ENCODE measurements at regions not wholly inside any gene's neighbourhood (a gene's known extent, or its start where the extent isn't known, plus 50 kb on each side); places are given as distances from the start of the nearest gene placed in this dataset.

DNA sequence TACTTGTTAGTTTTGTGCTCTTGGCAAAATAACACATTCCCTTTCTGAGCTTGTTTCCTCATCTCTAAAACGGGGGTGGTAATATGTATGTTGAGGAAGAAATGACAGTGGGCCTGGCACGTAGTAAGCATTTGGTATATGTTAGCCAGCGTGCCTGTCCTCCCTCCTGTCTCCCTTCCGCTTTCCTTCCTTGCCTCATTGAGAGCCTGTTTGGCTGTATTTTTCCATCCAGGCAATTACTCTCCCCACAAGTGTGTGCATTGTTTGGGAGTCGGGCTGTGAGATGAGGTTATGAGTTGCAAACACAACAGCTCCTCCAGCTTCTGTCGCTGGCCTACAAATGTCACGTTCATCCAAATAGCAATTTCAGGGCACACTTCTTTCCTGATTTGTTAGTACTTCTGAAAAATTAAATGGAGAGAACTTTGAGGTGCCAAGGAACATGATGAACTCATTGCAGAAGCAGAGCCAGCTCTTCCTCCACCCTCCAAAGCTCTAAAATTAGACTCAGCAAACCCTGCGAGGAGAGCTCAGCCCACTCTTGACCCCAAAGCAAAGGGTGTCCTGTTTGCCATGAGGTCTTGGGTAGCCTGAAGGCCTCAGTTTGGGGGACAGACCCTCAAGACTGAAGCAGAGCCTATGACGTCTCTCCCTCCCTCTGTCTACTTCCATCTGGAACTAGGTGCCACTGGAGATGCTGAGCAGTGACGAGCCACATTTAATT, 50.7 kb upstream of the TOX2 start:
- no peak for DNase-seq (ENCODE audit: low spot score)

DNA sequence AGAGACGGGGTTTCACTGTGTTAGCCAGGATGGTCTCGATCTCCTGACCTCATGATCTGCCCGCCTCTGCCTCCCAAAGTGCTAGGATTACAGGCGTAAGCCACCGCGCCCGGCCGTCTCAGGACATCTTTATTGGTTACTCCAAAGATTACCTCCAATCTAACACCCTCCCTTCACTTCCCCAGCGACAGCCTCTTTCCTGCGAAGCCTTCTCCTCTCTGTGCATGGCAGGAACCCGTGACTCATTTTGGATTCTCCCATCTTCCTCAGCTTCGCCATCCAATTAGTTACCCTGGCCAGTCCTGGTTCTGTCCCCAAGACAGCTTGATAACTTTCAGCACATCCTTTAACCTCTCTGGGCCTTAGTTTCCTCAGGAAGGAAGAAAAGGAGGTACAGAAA, 51.3 kb upstream of the TOX2 start:
- no peak for DNase-seq (ENCODE audit: low spot score)

DNA sequence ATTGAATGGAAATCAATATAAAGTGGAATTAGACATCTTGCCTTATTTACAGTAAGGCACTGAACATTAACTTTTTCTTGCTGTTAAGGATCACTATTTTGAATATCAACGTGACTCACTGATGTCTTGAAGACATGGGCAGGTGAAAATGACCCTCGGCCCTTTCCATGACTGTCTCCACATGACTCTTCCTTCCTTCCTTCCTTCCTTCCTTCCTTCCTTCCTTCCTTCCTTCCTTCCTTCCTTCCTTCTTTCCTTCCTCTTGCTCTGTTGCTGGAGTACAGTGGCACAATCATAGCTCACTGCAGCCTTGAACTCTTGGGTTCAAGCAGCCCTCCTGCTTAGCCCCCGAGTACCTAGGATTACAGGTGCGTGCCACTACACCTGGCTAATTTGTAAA, 52.2 kb upstream of the TOX2 start:
- no peak for DNase-seq (ENCODE audit: low spot score)

DNA sequence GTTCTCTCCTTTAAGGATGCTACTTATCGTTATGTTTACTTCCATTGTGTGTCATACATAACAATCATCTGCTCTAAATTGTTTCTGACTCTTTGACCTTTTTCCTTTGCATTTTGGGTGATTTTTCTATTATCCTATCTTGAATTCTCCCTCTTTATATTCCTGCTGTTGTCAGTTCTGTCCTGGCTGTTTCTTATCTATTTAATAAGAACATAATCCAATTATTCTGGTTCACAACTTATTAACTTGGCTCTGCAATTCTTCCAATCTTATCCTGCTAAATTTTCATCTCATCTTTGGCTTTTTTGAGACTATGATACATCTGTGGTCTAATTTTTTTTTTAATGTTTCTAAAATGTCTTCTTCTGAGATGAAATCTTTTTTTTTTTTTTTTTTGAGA, 54.7 kb upstream of the TOX2 start:
- no peak for DNase-seq (ENCODE audit: low spot score)

DNA sequence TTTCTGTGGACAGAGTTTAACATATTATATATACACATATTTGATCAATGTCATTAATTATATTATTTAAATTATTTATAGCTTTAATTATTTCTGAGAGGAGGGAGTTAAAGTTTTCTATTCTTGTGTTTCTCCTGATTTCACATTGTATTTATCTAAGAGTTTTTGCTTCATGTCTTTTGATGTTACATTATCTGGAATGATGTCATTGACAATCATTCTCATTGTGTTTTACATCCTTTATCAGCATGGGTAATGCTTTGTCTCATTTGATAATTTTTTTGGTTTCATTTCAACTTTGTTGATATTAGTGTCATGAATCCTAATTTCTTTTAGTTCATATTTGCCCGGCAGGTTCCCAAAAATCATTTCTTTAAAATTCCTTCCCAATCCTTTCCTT, 56.7 kb upstream of the TOX2 start:
- no peak for DNase-seq (ENCODE audit: low spot score)

DNA sequence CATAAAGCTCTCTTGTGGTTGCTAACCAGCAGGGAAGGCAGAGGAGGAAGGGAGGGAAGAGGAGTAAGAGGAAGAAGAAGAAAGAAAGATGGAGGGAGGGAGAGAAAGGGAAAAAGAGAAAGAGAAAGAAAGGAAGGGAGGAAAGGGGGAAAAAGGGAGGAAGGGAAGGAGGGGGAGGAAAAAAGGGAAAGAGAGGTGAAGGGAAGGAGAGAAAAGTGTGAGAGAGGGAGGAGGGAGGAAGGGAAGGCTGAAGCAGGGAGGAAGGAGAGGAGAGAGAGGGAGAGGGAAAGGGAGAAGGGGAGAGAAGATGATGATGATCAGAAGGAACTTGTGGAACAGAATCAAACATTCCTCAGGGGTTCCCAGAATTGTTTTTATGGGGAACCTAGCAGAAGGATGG, 57.5 kb upstream of the TOX2 start:
- no peak for DNase-seq (ENCODE audit: low spot score)

DNA sequence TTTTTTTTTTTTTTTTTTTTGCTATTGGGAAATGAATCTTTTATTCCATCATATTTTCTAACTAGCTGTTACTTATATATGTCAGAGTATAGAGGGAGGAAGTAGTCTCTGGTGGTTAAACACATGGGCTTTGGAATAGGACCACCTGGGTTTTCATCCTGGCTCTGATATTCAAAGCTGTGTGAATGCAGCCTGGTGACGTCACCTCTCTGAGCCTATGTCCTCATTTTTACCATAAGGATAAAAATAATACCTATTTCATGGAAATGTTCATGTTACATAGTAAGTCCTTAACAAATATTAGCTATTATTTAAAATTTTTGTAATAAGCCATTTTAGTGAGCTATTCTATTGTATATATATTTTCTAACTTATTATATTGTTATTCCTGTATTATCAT, 58.8 kb upstream of the TOX2 start:
- no peak for DNase-seq (ENCODE audit: low spot score)

DNA sequence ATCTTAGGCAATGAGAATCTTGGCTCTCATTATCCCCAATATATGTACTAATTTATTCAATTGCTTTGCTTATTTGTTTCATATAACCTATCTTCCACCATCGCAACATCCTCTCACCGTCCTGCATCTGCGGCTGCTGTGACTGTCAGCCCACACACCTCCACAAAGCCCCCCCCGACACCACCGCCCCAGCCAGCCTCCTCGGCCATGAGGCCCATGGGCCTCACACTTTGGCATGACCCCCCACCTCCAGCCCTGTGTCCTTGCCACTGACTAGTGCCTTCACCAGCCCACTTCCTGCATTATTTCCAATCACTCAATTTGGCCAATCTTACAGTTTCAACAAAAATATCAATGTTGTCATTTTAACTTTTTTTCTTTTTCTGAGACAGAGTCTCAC, 60.7 kb upstream of the TOX2 start:
- DNase-seq (ENCODE audit: low spot score): no peak

DNA sequence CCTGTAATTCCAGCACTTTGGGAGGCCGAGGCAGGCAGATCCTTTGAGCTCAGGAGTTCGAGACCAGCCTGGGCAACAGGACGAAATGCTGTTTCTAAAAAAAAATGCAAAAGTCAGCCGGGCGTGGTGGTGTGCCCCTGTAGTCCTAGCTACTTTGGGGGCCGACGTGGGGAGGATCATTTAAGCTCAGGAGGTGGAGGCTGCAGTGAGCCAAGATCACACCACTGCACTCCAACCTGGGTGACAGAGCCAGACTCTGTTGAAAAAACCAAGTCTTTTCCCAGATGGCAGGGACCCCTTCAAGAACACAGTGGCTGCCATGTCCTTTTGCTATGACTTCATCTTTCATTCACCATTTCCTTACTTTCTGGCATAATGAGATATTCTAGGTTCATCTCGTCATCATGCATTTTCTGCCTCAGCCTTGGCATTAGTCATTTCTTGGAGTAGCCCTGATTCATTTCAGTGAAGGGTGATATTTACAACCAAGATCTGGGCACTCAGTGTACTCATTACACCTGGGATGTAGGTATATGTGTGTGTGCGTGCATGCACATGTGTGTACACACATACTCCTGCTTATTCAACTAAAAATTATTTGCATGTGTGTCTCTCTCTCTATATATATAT, 61.4 kb upstream of the TOX2 start:
- no peak for DNase-seq (ENCODE audit: low spot score)

DNA sequence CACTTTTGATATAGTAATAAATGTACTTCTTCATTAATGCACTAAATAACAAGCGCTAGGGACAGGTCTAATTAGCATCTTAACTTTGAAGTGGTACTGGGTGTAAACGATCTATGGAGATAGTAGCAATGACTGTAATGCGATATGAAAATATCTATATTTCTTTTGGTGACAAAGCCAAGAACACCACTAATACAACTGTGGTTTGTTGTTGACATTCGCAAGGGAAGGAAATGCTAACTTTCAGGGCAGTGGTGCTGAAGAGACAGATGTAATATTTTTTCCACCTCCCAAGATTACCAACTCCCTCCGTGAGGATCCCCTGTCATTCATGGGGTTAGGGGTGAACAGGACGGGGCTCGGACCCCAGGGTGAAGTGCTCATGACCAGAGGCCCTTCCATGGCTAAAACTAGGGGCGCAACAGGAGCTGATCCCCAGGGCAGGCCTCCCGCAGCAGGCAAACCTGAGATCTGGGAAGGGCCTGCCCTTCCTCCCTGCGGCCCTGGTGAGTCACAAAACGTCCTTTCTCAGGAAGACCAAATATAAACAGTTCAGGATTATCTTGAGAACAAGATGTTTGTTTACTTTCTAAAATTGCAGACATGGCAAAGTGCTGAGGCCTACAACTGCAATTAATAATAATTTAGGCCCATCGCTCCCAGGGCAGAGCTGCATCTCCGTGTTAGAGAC, 65.0 kb upstream of the TOX2 start:
- peak; percentile 34 for DNase-seq (ENCODE audit: low spot score)

DNA sequence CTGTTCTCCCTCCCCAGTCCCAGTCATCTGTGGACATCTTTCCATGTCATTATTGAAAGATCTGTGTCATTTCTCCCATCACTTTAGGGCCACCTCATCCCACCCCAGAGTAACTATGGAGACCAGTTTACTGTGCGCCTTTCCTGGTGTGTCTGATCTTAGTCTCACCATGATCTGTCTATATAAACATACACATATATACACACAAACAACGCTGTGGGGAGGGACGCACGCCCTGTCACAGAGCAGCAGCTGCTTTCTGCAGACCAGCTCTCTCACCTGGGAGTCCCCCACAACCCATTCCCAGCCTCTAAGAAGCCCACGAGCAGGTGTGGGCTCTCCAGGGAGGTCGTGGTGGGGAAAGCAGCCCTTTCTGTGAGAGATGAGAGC, 68.1 kb upstream of the TOX2 start:
- DNase-seq (ENCODE audit: low spot score): no peak

DNA sequence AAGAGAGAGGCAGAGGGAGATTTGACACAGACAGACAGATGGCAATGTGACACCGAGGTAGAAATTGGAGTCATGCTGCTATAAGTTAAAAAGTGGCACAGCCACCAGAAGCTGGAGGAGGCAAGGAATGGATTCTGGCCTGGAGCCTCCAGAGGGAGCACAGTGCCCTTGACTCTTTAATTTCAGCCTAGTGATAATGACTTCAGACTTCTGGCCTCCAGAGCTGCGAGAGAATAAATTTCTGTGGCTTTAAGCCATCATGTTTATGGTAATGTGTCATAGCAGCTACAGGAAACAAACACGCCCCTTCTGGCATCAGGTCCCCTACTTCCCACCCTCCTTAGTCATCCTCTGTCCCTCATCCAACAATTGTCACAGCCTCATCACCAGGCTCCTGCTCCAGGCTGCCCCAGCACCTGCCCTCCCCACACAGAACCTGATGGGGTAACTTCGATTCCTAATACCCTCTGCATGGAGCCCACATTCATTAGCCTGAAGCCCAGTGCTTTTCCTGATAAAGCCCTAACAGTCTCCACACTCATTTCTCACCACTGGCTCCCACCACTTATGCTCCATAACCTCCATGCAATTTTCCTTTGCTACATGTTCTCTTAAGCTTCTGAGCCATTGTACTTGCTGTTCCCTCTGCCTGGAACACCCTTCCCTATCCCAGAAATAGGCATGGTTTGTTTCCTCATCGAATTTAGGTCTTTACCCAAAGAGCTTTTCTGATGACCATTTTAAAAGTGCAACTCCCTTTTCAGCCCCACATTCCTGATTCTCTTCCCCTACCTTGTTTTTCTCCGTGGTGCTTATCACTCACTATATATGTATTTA, 69.7 kb upstream of the TOX2 start:
- DNase-seq (ENCODE audit: low spot score): peak; percentile 13

DNA sequence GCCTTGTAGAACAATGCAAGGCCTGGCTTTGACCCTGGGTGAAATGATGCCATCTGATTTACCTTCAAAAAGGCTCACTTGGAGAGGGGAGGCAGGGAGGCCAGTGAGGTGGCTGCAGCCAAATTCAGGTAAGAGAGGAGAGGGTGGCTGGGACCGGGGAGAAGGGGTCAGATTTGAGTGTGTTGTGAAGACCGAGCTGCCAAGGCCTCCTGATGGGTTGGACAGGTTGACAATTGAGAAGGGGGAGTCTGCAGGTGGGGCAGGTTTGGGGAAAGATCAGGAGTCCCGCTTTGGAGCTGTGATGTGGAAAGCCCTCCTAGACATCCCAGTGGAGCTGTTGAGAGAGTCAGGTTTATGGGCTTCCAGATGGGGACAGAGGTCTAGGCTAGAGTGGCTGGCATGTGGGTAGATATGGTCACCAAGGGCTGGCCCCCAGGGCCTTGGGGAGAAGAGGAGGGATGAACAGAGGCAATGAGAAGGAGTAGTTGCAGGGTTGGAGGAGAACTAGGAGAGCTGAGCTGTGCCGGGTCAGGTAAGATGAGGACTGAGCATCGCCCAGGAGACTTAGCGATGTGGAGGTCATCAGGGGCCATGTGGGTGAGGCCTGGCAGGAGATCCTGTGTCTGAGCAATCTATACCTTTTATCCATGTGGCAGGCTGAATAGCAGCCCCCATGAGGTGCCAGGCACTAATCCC, 70.5 kb upstream of the TOX2 start:
- peak; percentile 20 for DNase-seq (ENCODE audit: low spot score)

DNA sequence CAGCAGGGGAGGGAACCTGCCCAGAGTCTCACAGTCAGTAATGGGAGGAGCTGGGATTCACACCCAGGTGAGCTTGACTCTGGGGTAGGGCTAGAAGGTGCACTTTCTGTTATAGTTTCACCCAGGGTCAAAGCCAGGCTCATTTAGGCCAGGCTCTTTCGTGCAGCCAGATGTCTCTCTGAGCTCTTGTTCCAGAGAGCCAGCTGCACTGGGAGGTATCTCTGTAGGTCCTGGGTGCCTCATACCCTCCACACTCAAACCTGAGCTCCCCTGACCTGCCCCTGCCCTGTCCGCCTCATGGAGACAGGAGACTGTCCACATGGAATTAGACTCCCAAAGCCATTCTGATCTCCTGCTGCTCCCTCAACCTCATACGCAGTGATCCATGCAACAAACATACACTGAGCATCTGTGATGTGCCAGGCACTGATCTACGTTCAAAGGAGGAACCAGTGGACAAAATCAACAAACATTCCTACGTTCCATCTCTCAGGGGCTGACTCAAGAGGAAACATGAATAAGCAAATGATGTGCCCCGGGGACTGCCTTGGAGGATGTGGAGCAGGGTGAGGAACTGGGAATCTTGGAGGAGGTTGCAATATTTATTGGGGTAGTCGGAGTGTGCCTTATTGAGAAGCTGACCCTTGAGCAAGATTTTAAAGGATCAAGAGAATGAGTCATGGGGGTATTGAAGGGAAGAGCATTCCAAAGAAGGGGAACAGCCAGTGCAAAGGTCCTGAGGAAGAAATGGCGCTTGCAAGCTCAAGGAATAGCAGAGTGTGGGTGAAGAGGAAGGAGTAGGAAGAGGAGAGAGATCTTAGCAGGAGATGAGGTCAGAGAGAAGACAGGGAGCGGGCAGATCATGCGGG, 71.3 kb upstream of the TOX2 start:
- peak; percentile 19 for DNase-seq (ENCODE audit: low spot score)

DNA sequence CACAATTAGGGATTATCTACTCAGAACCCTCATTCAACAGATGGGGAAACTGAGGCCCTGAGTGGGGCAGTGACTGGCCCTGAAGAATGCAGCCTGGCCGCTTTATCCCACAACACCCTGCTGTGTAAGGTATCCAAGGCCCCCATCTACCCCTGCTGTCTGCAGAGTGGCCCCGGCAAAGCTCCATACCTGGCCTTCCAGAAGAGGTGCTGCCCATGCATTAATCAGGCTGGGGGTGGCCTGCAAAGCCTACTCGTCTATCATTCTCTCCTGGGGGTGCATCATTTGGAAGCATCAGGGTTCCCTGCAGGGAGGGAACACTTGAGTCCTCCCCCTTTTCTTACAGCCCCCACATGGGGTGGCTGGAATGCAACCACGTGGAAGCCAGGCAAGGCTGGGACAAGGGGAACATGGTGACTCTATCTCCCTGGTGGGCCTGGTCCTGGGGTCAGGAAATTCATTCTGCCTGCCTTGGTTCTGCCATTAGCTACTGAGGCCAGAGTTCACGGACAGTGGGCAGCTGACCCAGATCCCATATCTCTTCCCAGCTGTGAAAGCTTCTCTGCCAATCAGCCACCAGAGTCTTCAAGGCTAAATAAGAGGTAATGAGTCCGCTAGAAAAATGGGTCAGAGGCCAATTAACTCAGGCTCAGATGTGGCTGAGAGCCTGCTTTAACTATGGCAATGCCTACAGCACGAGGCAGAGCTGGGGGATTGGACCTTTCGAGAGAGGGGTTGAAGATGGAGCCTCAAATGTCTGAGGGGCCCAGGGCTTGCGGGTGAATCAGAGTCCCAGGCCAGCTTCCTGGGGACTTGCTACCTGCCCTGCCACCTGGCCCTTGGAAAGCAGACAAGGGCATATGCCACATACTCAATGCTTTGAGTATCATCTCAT, 72.3 kb upstream of the TOX2 start:
- DNase-seq (ENCODE audit: low spot score): peak; percentile 22

DNA sequence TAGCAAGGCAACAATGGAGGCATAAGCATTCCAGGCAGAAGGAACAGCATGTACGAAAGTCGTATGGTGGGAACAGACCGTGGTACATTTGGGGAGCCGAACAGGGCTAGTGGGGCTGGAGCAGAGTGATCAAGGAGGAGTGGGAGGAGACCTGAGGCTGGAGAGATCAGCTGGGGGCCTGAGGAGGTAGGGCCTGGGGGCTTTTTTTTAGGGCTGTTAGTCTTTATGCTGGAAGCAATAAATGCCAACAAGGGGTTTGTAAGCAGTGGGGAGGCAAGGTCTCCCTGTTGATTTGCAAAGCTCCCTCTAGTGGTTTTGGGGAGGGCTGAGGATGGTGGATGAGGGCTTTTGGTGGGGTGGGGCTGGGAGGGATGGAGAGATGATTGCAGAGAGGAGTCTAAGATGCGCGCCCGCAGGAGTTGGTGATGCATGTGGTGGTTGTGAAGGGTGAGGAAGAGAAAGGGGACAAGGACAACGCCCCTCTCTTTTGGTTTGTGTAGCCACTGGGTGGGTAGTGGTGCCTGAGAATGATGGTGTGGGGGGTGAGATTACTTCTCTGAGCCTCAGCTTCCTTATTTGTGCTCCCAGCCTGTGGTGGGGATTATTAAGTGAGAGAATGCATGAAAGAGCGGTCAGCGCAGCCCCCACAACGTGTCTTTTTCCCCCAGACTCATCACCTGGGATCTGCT, 74.1 kb upstream of the TOX2 start:
- peak; percentile 50 for DNase-seq (ENCODE audit: low spot score)

DNA sequence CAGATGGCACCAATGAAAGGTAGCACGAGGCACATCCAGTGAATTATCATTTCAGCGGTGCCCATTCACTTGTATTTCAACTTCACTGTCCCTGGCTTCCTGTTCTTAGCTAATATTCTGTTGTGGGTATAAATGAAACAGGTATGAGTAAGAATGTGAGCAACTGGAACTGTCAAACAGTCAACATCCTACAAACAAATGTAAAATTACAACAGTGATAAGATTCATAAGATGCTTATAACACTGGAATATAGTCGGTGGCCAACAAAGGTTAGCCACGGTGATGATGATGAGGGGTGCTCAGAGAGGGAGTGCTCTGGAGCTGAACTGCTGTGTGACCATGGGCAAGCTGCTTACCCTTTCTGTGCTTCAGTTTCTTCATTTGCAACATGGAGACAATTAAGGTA, 74.9 kb upstream of the TOX2 start:
- peak; percentile 1 for DNase-seq (ENCODE audit: low spot score)

DNA sequence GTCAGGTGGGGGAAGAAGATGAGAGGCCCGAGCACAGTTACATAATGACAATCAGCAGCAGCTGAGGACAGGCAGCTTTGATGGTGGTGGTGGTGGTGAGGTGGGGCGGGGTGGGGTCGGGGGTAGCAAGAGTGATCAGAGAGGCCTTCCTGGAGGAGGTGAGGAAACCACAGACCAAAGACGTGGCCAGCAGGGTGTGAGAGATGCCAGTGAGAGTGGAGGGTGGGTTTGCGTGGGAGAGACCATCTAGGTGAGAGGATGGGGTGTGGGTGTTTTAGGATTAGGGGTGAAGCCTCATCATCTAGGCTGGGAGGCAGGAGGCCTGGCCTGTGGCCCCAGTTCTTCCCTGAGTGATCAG, 76.0 kb upstream of the TOX2 start:
- DNase-seq (ENCODE audit: low spot score): no peak
